SK-N-SH (cell line): ENCODE measurements at regions not wholly inside any gene's neighbourhood (a gene's known extent, or its start where the extent isn't known, plus 50 kb on each side); places are given as distances from the start of the nearest gene placed in this dataset.

ENCODE experiments used
- CTCF ChIA-PET: fragments of 300-600, 350-600 bp; formaldehyde crosslinking; extraction: SDS; loops from one replicate; lab custom pipeline; 2021; lab: Yijun Ruan, JAX
- POLR2A ChIA-PET: fragments of 350-600 bp; sonication (Branson Sonifier 250); formaldehyde crosslinking; extraction: SDS; loops from one replicate; lab custom pipeline; 2020; ENCODE audit warnings: antibody characterized with exemption, inconsistent platforms; lab: Yijun Ruan, JAX
- DNase-seq: peaks from one replicate; pipeline ENCODE4 v3.0.0; 2012
- H2AFZ ChIP-seq: fragments of 200-600 bp; sonication (generic); 2 replicates; pipeline ENCODE4 v1.8.1; 2016; ENCODE audit warnings: antibody characterized with exemption, mild to moderate bottlenecking, low read depth
- H3F3A ChIP-seq: fragments of 200-600 bp; sonication (generic); replicated peaks from 2 replicates; pipeline ENCODE3; 2016; ENCODE audit warnings: antibody characterized with exemption, mild to moderate bottlenecking; ENCODE audit not compliant: insufficient read depth
- H3K27ac ChIP-seq, 2 experiments: fragments of 200-500 bp in 1 of 2; fragments of 200-600 bp in 1 of 2; sonication (Bioruptor generic) in 1 of 2; sonication (generic), shearing (Covaris generic) in 1 of 2; 2 replicates each; pipeline versions ENCODE4 v1.5.1 to v1.6.1; 2014 to 2016; ENCODE audit warnings: low read depth in 2 of 2, inconsistent platforms in 1 of 2, low read length in 1 of 2, mild to moderate bottlenecking in 1 of 2, mixed read lengths in 1 of 2
- H3K27me3 ChIP-seq: fragments of 200-600 bp; sonication (generic), shearing (Covaris generic); 2 replicates; pipeline ENCODE4 v1.6.1; 2016; ENCODE audit warnings: mixed run types; ENCODE audit not compliant: insufficient read depth
- H3K36me3 ChIP-seq, 2 experiments: fragments of 200-500 bp in 1 of 2; fragments of 200-600 bp in 1 of 2; sonication (Bioruptor generic) in 1 of 2; sonication (generic) in 1 of 2; replicated peaks in 1 of 2; 2 replicates each; pipeline versions ENCODE3 to v1.5.1; 2014 to 2016; ENCODE audit warnings: low read length in 1 of 2, mild to moderate bottlenecking in 1 of 2; ENCODE audit not compliant: insufficient read depth in 2 of 2, control insufficient read depth in 1 of 2
- H3K4me1 ChIP-seq, 2 experiments: fragments of 200-500 bp in 1 of 2; fragments of 200-600 bp in 1 of 2; sonication (Bioruptor generic) in 1 of 2; sonication (generic), shearing (Covaris generic) in 1 of 2; 2 replicates each; pipeline versions ENCODE4 v1.5.1 to v1.6.1; 2014 to 2016; ENCODE audit warnings: low read depth in 1 of 2, low read length in 1 of 2, mixed run types in 1 of 2; ENCODE audit not compliant: insufficient read depth in 2 of 2, control insufficient read depth in 1 of 2
- H3K4me2 ChIP-seq: fragments of 200-600 bp; sonication (generic), shearing (Covaris generic); 2 replicates; pipeline ENCODE4 v1.6.1; 2017; ENCODE audit warnings: mixed run types
- H3K4me3 ChIP-seq, 2 experiments: fragments of 200-500 bp in 1 of 2; fragments of 200-600 bp in 1 of 2; sonication (Bioruptor generic) in 1 of 2; sonication (generic), shearing (Covaris generic) in 1 of 2; 2 replicates each; pipeline versions ENCODE4 v1.5.1 to v1.8.1; 2014 to 2016; ENCODE audit warnings: low read depth in 2 of 2, inconsistent platforms in 1 of 2, low read length in 1 of 2, mild to moderate bottlenecking in 1 of 2, mixed read lengths in 1 of 2, moderate library complexity in 1 of 2
- H3K79me2 ChIP-seq: fragments of 200-600 bp; sonication (generic); 2 replicates; pipeline ENCODE4 v1.8.1; 2017; ENCODE audit warnings: mild to moderate bottlenecking; ENCODE audit not compliant: insufficient read depth
- H3K9ac ChIP-seq: fragments of 200-600 bp; sonication (generic); 2 replicates; pipeline ENCODE4 v1.6.1; 2017; ENCODE audit warnings: mixed run types
- H3K9me2 ChIP-seq: fragments of 200-600 bp; sonication (generic); 2 replicates; pipeline ENCODE4 v1.6.1; 2017; ENCODE audit warnings: mixed run types
- H3K9me3 ChIP-seq: fragments of 200-600 bp; sonication (generic); 2 replicates; pipeline ENCODE4 v1.6.1; 2017; ENCODE audit warnings: mixed run types, mild to moderate bottlenecking, moderate library complexity
- H4K20me1 ChIP-seq: fragments of 200-600 bp; sonication (generic); 2 replicates; pipeline ENCODE4 v1.6.1; 2017; ENCODE audit warnings: mild to moderate bottlenecking, mixed run types; ENCODE audit not compliant: insufficient read depth
- CHD2 ChIP-seq: fragments of 150-350 bp; IDR thresholded peaks from 2 replicates; pipeline ENCODE4 v1.6.1; 2018; ENCODE audit warnings: low read length; ENCODE audit not compliant: partially characterized antibody
- ELF1 ChIP-seq: IDR thresholded peaks from 2 replicates; pipeline ENCODE4 v1.4.0; 2012
- EP300 ChIP-seq, 2 experiments: IDR thresholded peaks; 2 replicates each; pipeline versions ENCODE4 v1.4.0 to v1.6.1; 2012; ENCODE audit warnings: borderline replicate concordance in 1 of 2, low read depth in 1 of 2, low read length in 1 of 2
- FOSL2 ChIP-seq: IDR thresholded peaks from 2 replicates; pipeline ENCODE4 v1.4.0; 2012; ENCODE audit warnings: low read depth, mild to moderate bottlenecking, moderate library complexity, borderline replicate concordance
- GABPA ChIP-seq: IDR thresholded peaks from 2 replicates; pipeline ENCODE4 v1.4.0; 2012; ENCODE audit warnings: low read depth, mild to moderate bottlenecking
- GATA2 ChIP-seq: sonication (generic); formaldehyde crosslinking; IDR thresholded peaks from 2 replicates; pipeline ENCODE4 v1.5.0; 2020; ENCODE audit warnings: mild to moderate bottlenecking, missing genetic modification reagents
- MXI1 ChIP-seq: IDR thresholded peaks from 2 replicates; pipeline ENCODE4 v1.6.1; 2012; ENCODE audit warnings: mild to moderate bottlenecking, low read depth, low read length, improper control_type of control experiment
- NFIC ChIP-seq: IDR thresholded peaks from 2 replicates; pipeline ENCODE4 v1.4.0; 2012; ENCODE audit warnings: borderline replicate concordance
- RAD21 ChIP-seq: IDR thresholded peaks from 2 replicates; pipeline ENCODE4 v1.6.1; 2012; ENCODE audit warnings: mild to moderate bottlenecking, low read length
- RCOR1 ChIP-seq: fragments of 150-350 bp; IDR thresholded peaks from 2 replicates; pipeline ENCODE4 v1.6.1; 2017; ENCODE audit warnings: antibody characterized with exemption, low read length
- RFX5 ChIP-seq: IDR thresholded peaks from 2 replicates; pipeline ENCODE4 v1.6.1; 2012; ENCODE audit warnings: mild to moderate bottlenecking, improper control_type of control experiment, low read length
- RXRA ChIP-seq: IDR thresholded peaks from 2 replicates; pipeline ENCODE4 v1.4.0; 2012; ENCODE audit warnings: low read depth, mild to moderate bottlenecking, borderline replicate concordance
- SIN3A ChIP-seq: IDR thresholded peaks from 2 replicates; pipeline ENCODE4 v1.6.1; 2012; ENCODE audit warnings: low read depth, mild to moderate bottlenecking, low read length, moderate library complexity, borderline replicate concordance
- SMC3 ChIP-seq: IDR thresholded peaks from 2 replicates; pipeline ENCODE4 v1.6.1; 2012; ENCODE audit warnings: low read depth, low read length, improper control_type of control experiment
- TAF1 ChIP-seq: IDR thresholded peaks from 2 replicates; pipeline ENCODE4 v1.6.1; 2012; ENCODE audit warnings: low read depth, mild to moderate bottlenecking, low read length, moderate library complexity, borderline replicate concordance
- TEAD4 ChIP-seq: IDR thresholded peaks from 2 replicates; pipeline ENCODE4 v1.4.0; 2012; ENCODE audit warnings: mild to moderate bottlenecking, borderline replicate concordance; ENCODE audit not compliant: insufficient read depth
- USF1 ChIP-seq: IDR thresholded peaks from 2 replicates; pipeline ENCODE4 v1.4.0; 2012; ENCODE audit warnings: low read depth, borderline replicate concordance
- YY1 ChIP-seq: IDR thresholded peaks from 2 replicates; pipeline ENCODE4 v1.4.0; 2012; ENCODE audit warnings: low read depth, mild to moderate bottlenecking
- WGBS: methylation state at CpG from one replicate; pipeline ENCODE4 v1.1.6; 2017; ENCODE audit warnings: low lambda C conversion rate; 5-methylcytosine and 5-hydroxymethylcytosine counted together
- TF ChIP-seq, protein P1 (sequence below): fragments of 150-350 bp; IDR thresholded peaks from 2 replicates; pipeline ENCODE4 v1.6.1; 2017; ENCODE audit warnings: antibody characterized with exemption, low read length, low read depth, borderline replicate concordance
- TF ChIP-seq, protein P2 (sequence below): fragments of 150-350 bp; IDR thresholded peaks from 2 replicates; pipeline ENCODE4 v1.6.1; 2016; ENCODE audit warnings: mild to moderate bottlenecking, low read depth, low read length
- TF ChIP-seq, protein P3 (sequence below): IDR thresholded peaks from 2 replicates; pipeline ENCODE4; 2012
- TF ChIP-seq, protein P4 (sequence below): fragments of 200-600 bp; sonication (generic); IDR thresholded peaks from 2 replicates; pipeline ENCODE4 v1.6.1; 2017; ENCODE audit warnings: antibody characterized with exemption, mild to moderate bottlenecking, moderate library complexity

DNA sequence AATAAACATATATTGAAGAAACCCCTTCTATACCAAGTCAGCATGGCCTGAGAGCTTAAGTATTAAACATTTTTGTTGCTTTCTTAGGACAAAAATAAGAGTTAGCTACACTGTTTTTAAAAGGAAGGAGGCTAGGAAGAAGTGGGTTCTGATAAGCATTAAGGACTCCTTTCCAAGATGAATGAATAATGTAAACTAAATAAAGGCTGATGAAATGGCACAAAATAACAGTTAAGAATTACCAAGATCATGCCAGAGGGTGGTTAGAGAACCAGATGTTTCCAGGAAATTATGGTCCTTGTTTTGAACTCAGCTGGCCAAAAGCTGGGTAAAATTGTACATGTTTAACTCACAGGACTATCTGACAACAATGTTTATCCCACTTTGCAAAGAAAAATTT is 114.1 kb upstream of the ETS2 start:
- Histone ChIP-seq H2AFZ (no peak overlapping the region), H3K4me1 (no peaks in the 10 kb centered on the region), H3K9me3 (no peaks in the 10 kb centered on the region; the same call in 1 of the 2 replicates), H3K36me3 (no peaks in the 10 kb centered on the region), H3K4me2 (no peak overlapping the region), H3K27me3 (peaks cover 11% of the 10 kb centered on the region; the same call in 1 of the 2 replicates), H4K20me1 (no peaks in the 10 kb centered on the region), H3K79me2 (no peaks in the 10 kb centered on the region), H3K9ac (no peak overlapping the region), H3F3A (no peaks in the 10 kb centered on the region), H3K27ac (no peak overlapping the region), H3K9me2 (no peaks in the 10 kb centered on the region), H3K4me3 (no peak overlapping the region)
- no peak for DNase-seq
- POLR2A ChIA-PET: no interaction called here
- CTCF ChIA-PET: interaction anchor here (1.7 kb wide), 1 partner anchor 28 kb away, joined by 4 read pairs; no protein-coding TSS in a partner anchor
- TF ChIP-seq ELF1: no peak
- TF ChIP-seq MXI1: no peak
- TF ChIP-seq, protein P1, sequence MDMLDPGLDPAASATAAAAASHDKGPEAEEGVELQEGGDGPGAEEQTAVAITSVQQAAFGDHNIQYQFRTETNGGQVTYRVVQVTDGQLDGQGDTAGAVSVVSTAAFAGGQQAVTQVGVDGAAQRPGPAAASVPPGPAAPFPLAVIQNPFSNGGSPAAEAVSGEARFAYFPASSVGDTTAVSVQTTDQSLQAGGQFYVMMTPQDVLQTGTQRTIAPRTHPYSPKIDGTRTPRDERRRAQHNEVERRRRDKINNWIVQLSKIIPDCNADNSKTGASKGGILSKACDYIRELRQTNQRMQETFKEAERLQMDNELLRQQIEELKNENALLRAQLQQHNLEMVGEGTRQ: no peak
- TF ChIP-seq GATA2 (CRISPR knock-in tag): no peak
- TF ChIP-seq TAF1: no peak
- no peak for TF ChIP-seq SIN3A
- no peak for TF ChIP-seq FOSL2
- TF ChIP-seq RFX5: no peak
- TF ChIP-seq, protein P2, sequence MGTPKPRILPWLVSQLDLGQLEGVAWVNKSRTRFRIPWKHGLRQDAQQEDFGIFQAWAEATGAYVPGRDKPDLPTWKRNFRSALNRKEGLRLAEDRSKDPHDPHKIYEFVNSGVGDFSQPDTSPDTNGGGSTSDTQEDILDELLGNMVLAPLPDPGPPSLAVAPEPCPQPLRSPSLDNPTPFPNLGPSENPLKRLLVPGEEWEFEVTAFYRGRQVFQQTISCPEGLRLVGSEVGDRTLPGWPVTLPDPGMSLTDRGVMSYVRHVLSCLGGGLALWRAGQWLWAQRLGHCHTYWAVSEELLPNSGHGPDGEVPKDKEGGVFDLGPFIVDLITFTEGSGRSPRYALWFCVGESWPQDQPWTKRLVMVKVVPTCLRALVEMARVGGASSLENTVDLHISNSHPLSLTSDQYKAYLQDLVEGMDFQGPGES: no peak

GRCh38 chr21:38696579-38696978 is 109.2 kb upstream of the ETS2 start:
- H2AFZ ChIP-seq: no peak overlapping the region
- ChIA-PET POLR2A (no interaction called here), CTCF (interaction anchor here (0.6 kb wide), 1 partner anchor 441 kb away, joined by 3 read pairs; no protein-coding TSS in a partner anchor)
- H3K9me2 ChIP-seq: no peaks in the 10 kb centered on the region
- H3K4me3 ChIP-seq: no peak overlapping the region
- no peaks in the 10 kb centered on the region for H3K9me3 ChIP-seq
- H4K20me1 ChIP-seq: no peaks in the 10 kb centered on the region
- no peaks in the 10 kb centered on the region for H3K4me1 ChIP-seq
- no peaks in the 10 kb centered on the region for H3K36me3 ChIP-seq
- TF ChIP-seq GATA2 (CRISPR knock-in tag) (no peak), TAF1 (no peak), RCOR1 (no peak), MXI1 (no peak), ELF1 (no peak), SIN3A (no peak), RXRA (no peak), TEAD4 (no peak), GABPA (no peak), SMC3 (no peak), CHD2 (no peak), NFIC (no peak), RAD21 (no peak), YY1 (no peak), EP300 (IDR thresholded peaks at IDR 0.05; ENCODE audit: borderline replicate concordance in 1 of 2, low read depth in 1 of 2, low read length in 1 of 2) (no peak), USF1 (no peak)
- TF ChIP-seq, protein P3, sequence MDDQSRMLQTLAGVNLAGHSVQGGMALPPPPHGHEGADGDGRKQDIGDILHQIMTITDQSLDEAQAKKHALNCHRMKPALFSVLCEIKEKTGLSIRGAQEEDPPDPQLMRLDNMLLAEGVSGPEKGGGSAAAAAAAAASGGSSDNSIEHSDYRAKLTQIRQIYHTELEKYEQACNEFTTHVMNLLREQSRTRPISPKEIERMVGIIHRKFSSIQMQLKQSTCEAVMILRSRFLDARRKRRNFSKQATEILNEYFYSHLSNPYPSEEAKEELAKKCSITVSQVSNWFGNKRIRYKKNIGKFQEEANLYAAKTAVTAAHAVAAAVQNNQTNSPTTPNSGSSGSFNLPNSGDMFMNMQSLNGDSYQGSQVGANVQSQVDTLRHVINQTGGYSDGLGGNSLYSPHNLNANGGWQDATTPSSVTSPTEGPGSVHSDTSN: no peak
- TF ChIP-seq, protein P4, sequence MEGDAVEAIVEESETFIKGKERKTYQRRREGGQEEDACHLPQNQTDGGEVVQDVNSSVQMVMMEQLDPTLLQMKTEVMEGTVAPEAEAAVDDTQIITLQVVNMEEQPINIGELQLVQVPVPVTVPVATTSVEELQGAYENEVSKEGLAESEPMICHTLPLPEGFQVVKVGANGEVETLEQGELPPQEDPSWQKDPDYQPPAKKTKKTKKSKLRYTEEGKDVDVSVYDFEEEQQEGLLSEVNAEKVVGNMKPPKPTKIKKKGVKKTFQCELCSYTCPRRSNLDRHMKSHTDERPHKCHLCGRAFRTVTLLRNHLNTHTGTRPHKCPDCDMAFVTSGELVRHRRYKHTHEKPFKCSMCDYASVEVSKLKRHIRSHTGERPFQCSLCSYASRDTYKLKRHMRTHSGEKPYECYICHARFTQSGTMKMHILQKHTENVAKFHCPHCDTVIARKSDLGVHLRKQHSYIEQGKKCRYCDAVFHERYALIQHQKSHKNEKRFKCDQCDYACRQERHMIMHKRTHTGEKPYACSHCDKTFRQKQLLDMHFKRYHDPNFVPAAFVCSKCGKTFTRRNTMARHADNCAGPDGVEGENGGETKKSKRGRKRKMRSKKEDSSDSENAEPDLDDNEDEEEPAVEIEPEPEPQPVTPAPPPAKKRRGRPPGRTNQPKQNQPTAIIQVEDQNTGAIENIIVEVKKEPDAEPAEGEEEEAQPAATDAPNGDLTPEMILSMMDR: no peak
- H3K27ac ChIP-seq: no peak overlapping the region
- no peak overlapping the region for H3K9ac ChIP-seq
- WGBS: 23% methylated on average over 3 of the region's 3 CpGs
- DNase-seq: no peak
- H3K4me2 ChIP-seq: no peak overlapping the region
- H3K79me2 ChIP-seq: no peaks in the 10 kb centered on the region
- H3F3A ChIP-seq: no peaks in the 10 kb centered on the region
- H3K27me3 ChIP-seq: peaks cover 13% of the 10 kb centered on the region; the same call in 1 of the 2 replicates
